Neural progenitor cell (in vitro differentiated cells): ENCODE measurements at regions not wholly inside any gene's neighbourhood (a gene's known extent, or its start where the extent isn't known, plus 50 kb on each side); places are given as distances from the start of the nearest gene placed in this dataset.

Experiments used
- DNase-seq: peaks from one replicate; pipeline ENCODE4 v3.0.0-alpha.2; 2016; ENCODE audit warnings: low spot score
- H2AFZ ChIP-seq: fragments of 200-600 bp; sonication (generic); replicated peaks from 2 replicates; pipeline ENCODE4 v1.6.1; 2016; ENCODE audit warnings: antibody characterized with exemption
- H3F3A ChIP-seq: fragments of 200-600 bp; sonication (generic); 2 replicates; pipeline ENCODE4 v1.6.1; 2016; ENCODE audit warnings: antibody characterized with exemption, low read depth
- H3K27ac ChIP-seq: fragments of 200-600 bp; sonication (generic); 2 replicates; pipeline ENCODE4 v1.5.1; 2016; ENCODE audit warnings: mild to moderate bottlenecking
- H3K27me3 ChIP-seq: fragments of 200-600 bp; sonication (generic); 2 replicates; pipeline ENCODE4 v1.6.1; 2016; ENCODE audit warnings: mild to moderate bottlenecking, moderate library complexity
- H3K36me3 ChIP-seq: fragments of 200-600 bp; sonication (generic); 2 replicates; pipeline ENCODE4 v1.5.1; 2016
- H3K4me1 ChIP-seq: fragments of 200-600 bp; sonication (generic); 2 replicates; pipeline ENCODE4 v1.6.1; 2016; ENCODE audit warnings: mixed run types
- H3K4me2 ChIP-seq: fragments of 200-600 bp; sonication (generic); 2 replicates; pipeline ENCODE4 v1.6.1; 2016
- H3K4me3 ChIP-seq: fragments of 200-600 bp; sonication (generic); 2 replicates; pipeline ENCODE4 v1.5.1; 2016
- H3K79me2 ChIP-seq: fragments of 200-600 bp; sonication (generic); 2 replicates; pipeline ENCODE4 v1.6.1; 2016; ENCODE audit warnings: low read depth
- H3K9ac ChIP-seq: fragments of 200-600 bp; sonication (generic); 2 replicates; pipeline ENCODE4 v1.6.1; 2016
- H3K9me3 ChIP-seq: fragments of 200-600 bp; sonication (generic); 2 replicates; pipeline ENCODE4 v1.5.1; 2016; ENCODE audit warnings: low read depth
- H4K20me1 ChIP-seq: fragments of 200-600 bp; sonication (generic); 2 replicates; pipeline ENCODE4 v1.6.1; 2016; ENCODE audit warnings: low read depth
- H3K27ac Mint-ChIP-seq: 3 replicates; pipeline ENCODE4 v1.8.0; 2021; ENCODE audit warnings: mixed read lengths
- H3K27me3 Mint-ChIP-seq: 2 replicates; pipeline ENCODE4 v1.8.0; 2022; ENCODE audit warnings: low read depth, mild to moderate bottlenecking, inconsistent platforms, moderate library complexity, mixed read lengths; ENCODE audit not compliant: insufficient read depth
- H3K36me3 Mint-ChIP-seq: 3 replicates; pipeline ENCODE4 v1.8.0; 2021; ENCODE audit warnings: mixed read lengths
- H3K4me1 Mint-ChIP-seq: 3 replicates; pipeline ENCODE4 v1.8.0; 2021; ENCODE audit warnings: mixed read lengths
- H3K4me3 Mint-ChIP-seq: 3 replicates; pipeline ENCODE4 v1.8.0; 2021; ENCODE audit warnings: mild to moderate bottlenecking, moderate library complexity, mixed read lengths
- H3K9me3 Mint-ChIP-seq: 3 replicates; pipeline ENCODE4 v1.8.0; 2020; ENCODE audit warnings: mixed read lengths
- CTCF ChIP-seq: fragments of 200-600 bp; sonication (generic); IDR thresholded peaks from 2 replicates; pipeline ENCODE4 v1.5.1; 2017; ENCODE audit warnings: antibody characterized with exemption, mild to moderate bottlenecking
- EZH2 ChIP-seq: fragments of 200-600 bp; sonication (generic); IDR thresholded peaks from 2 replicates; pipeline ENCODE4 v1.6.1; 2017; ENCODE audit warnings: antibody characterized with exemption, mild to moderate bottlenecking, moderate library complexity
- EZH2phosphoT487 ChIP-seq: fragments of 200-600 bp; sonication (generic); IDR thresholded peaks from 2 replicates; pipeline ENCODE4 v1.6.1; 2017; ENCODE audit warnings: antibody characterized with exemption

GRCh38 chr11:15884141-15884540 lies 472.2 kb downstream of the SOX6 start:
- Mint-ChIP-seq H3K27ac (peak overlapping the region; percentile 42), H3K9me3 (no peaks in the 10 kb centered on the region), H3K36me3 (no peaks in the 10 kb centered on the region), H3K4me1 (peaks cover 62% of the 10 kb centered on the region), H3K27me3 (peaks cover 12% of the 10 kb centered on the region), H3K4me3 (no peak overlapping the region)
- H3F3A ChIP-seq = peaks cover 2% of the 10 kb centered on the region
- peaks cover 20% of the 10 kb centered on the region for H3K4me1 ChIP-seq
- no peaks in the 10 kb centered on the region for H3K79me2 ChIP-seq
- TF ChIP-seq EZH2phosphoT487 (no peak), EZH2 (no peak), CTCF (no peak)
- no peak overlapping the region for H3K4me3 ChIP-seq
- H2AFZ ChIP-seq = no peak overlapping the region
- H3K9ac ChIP-seq = no peak overlapping the region
- H3K4me2 ChIP-seq = no peak overlapping the region
- no peak for DNase-seq
- H3K36me3 ChIP-seq = no peaks in the 10 kb centered on the region
- H3K27ac ChIP-seq = no peak overlapping the region
- no peaks in the 10 kb centered on the region for H3K27me3 ChIP-seq
- H4K20me1 ChIP-seq = no peaks in the 10 kb centered on the region
- H3K9me3 ChIP-seq = no peaks in the 10 kb centered on the region

- H3K27ac Mint-ChIP-seq = peak overlapping the region; percentile 42
- H3K4me3 ChIP-seq = no peak overlapping the region
- H3K79me2 ChIP-seq = no peaks in the 10 kb centered on the region
- DNase-seq = no peak
- H4K20me1 ChIP-seq = no peaks in the 10 kb centered on the region
- H3K4me3 Mint-ChIP-seq = no peak overlapping the region
- no peak overlapping the region for H3K27ac ChIP-seq
- no peak overlapping the region for H3K4me2 ChIP-seq
- H3K9ac ChIP-seq = no peak overlapping the region
- H3K36me3 ChIP-seq = no peaks in the 10 kb centered on the region
- no peak for TF ChIP-seq EZH2phosphoT487
- no peak for TF ChIP-seq CTCF
- no peak for TF ChIP-seq EZH2
- peaks cover 25% of the 10 kb centered on the region for H3K4me1 ChIP-seq
- peaks cover 9% of the 10 kb centered on the region for H3K27me3 Mint-ChIP-seq
- no peaks in the 10 kb centered on the region for H3K9me3 Mint-ChIP-seq
- H2AFZ ChIP-seq = no peak overlapping the region
- H3K27me3 ChIP-seq = no peaks in the 10 kb centered on the region
- no peaks in the 10 kb centered on the region for H3K9me3 ChIP-seq
- peaks cover 70% of the 10 kb centered on the region for H3K4me1 Mint-ChIP-seq
- H3F3A ChIP-seq = peaks cover 10% of the 10 kb centered on the region
- H3K36me3 Mint-ChIP-seq = no peaks in the 10 kb centered on the region
Measured at GRCh38 chr11:15884777-15885540, 471.4 kb downstream of the SOX6 start.

GRCh38 chr11:15885854-15886253 lies 470.5 kb downstream of the SOX6 start:
- no peaks in the 10 kb centered on the region for H3K36me3 Mint-ChIP-seq
- Histone ChIP-seq H3K4me2 (no peak overlapping the region), H3K9me3 (no peaks in the 10 kb centered on the region), H3K79me2 (no peaks in the 10 kb centered on the region), H3K9ac (no peak overlapping the region), H4K20me1 (no peaks in the 10 kb centered on the region), H2AFZ (no peak overlapping the region), H3K4me3 (no peak overlapping the region), H3K27me3 (no peaks in the 10 kb centered on the region), H3K4me1 (peaks cover 34% of the 10 kb centered on the region), H3F3A (peaks cover 19% of the 10 kb centered on the region), H3K36me3 (no peaks in the 10 kb centered on the region), H3K27ac (no peak overlapping the region)
- peak overlapping the region; percentile 67 for H3K27ac Mint-ChIP-seq
- DNase-seq = no peak
- no peak overlapping the region for H3K4me3 Mint-ChIP-seq
- H3K27me3 Mint-ChIP-seq = peaks cover 12% of the 10 kb centered on the region
- no peak for TF ChIP-seq CTCF
- TF ChIP-seq EZH2 = no peak
- no peak for TF ChIP-seq EZH2phosphoT487
- peaks cover 74% of the 10 kb centered on the region for H3K4me1 Mint-ChIP-seq
- no peaks in the 10 kb centered on the region for H3K9me3 Mint-ChIP-seq
